ENCODE measurements at regions not wholly inside any gene's neighbourhood (a gene's known extent, or its start where the extent isn't known, plus 50 kb on each side); places are given as distances from the start of the nearest gene placed in this dataset.
A peak's percentile ranks its signal among the peaks of the same experiment; 100 is the strongest.

- H3K4me3 ChIP-seq (ENCODE audit: control insufficient read depth in 2 of 3, extremely low read depth in 1 of 3, insufficient read depth in 2 of 3, low read depth in 1 of 3, low read length in 3 of 3): peak overlapping the region in 2 of 3 experiments; percentile 42 to 48
- dilution Hi-C loops (cut with MboI; ENCODE audit: extremely low pct_ligation_motif_present, low sequenced_read_pairs): no loop called here
- peaks cover 50% of the 10 kb centered on the region for H3K4me1 ChIP-seq (ENCODE audit: control insufficient read depth, extremely low read depth, insufficient read depth, low read length)
- H3K27ac ChIP-seq (ENCODE audit: control insufficient read depth, insufficient read depth, low read length): peak overlapping the region; percentile 79
- no peaks in the 10 kb centered on the region for H4K20me1 ChIP-seq (ENCODE audit: control insufficient read depth, extremely low read depth, insufficient read depth, low read length)
- H2AFZ ChIP-seq (ENCODE audit: control insufficient read depth, low read length): no peak overlapping the region
- DNase-seq (ENCODE audit: low read depth, low spot score) (no peak), FAIRE-seq (no peak)
- H3K9me3 ChIP-seq (ENCODE audit: control insufficient read depth, low read depth, low read length): no peaks in the 10 kb centered on the region
- H3K36me3 ChIP-seq (ENCODE audit: control insufficient read depth in 2 of 2, extremely low read depth in 1 of 2, insufficient read depth in 2 of 2, low read length in 2 of 2): no peaks in the 10 kb centered on the region
- H3K79me2 ChIP-seq (ENCODE audit: control insufficient read depth, insufficient read depth, low read length): no peaks in the 10 kb centered on the region
- no peak for TF ChIP-seq EZH2 (IDR thresholded peaks at IDR 0.05; ENCODE audit: low read length)
- no peak for TF ChIP-seq CTCF (optimal IDR thresholded peaks at IDR 0.05 in 1 of 3, IDR thresholded peaks at IDR 0.05 in 1 of 3, conservative IDR thresholded peaks at IDR 0.05 in 1 of 3; ENCODE audit: extremely low read depth in 1 of 3, insufficient read depth in 2 of 3, low read length in 3 of 3)
- no peaks in the 10 kb centered on the region for H3K27me3 ChIP-seq (ENCODE audit: control insufficient read depth, extremely low read depth, insufficient read depth, low read length)
- H3K9me1 ChIP-seq (ENCODE audit: control insufficient read depth, extremely low read depth, insufficient read depth, low read length): no peaks in the 10 kb centered on the region
- peak overlapping the region; percentile 59 for H3K9ac ChIP-seq (ENCODE audit: control insufficient read depth, extremely low read depth, insufficient read depth, low read length)
- peak overlapping the region; percentile 79 for H3K4me2 ChIP-seq (ENCODE audit: control insufficient read depth, extremely low read depth, insufficient read depth, low read depth, low read length)
Observed at GRCh38 chr10:4243169-4243568, 458.2 kb upstream of the KLF6 start.

GRCh38 chr10:4242561-4243035 lies 457.6 kb upstream of the KLF6 start:
- Histone ChIP-seq H2AFZ (ENCODE audit: control insufficient read depth, low read length) (no peak overlapping the region), H3K4me1 (ENCODE audit: control insufficient read depth, extremely low read depth, insufficient read depth, low read length) (peaks cover 48% of the 10 kb centered on the region), H4K20me1 (ENCODE audit: control insufficient read depth, extremely low read depth, insufficient read depth, low read length) (no peaks in the 10 kb centered on the region), H3K4me2 (ENCODE audit: control insufficient read depth, extremely low read depth, insufficient read depth, low read depth, low read length) (peak overlapping the region; percentile 79), H3K9me1 (ENCODE audit: control insufficient read depth, extremely low read depth, insufficient read depth, low read length) (no peaks in the 10 kb centered on the region), H3K27ac (ENCODE audit: control insufficient read depth, insufficient read depth, low read length) (peak overlapping the region; percentile 79), H3K9me3 (ENCODE audit: control insufficient read depth, low read depth, low read length) (no peaks in the 10 kb centered on the region), H3K9ac (ENCODE audit: control insufficient read depth, extremely low read depth, insufficient read depth, low read length) (peak overlapping the region; percentile 59), H3K36me3 (ENCODE audit: control insufficient read depth in 2 of 2, extremely low read depth in 1 of 2, insufficient read depth in 2 of 2, low read length in 2 of 2) (no peaks in the 10 kb centered on the region), H3K27me3 (ENCODE audit: control insufficient read depth, extremely low read depth, insufficient read depth, low read length) (no peaks in the 10 kb centered on the region), H3K4me3 (ENCODE audit: control insufficient read depth in 2 of 3, extremely low read depth in 1 of 3, insufficient read depth in 2 of 3, low read depth in 1 of 3, low read length in 3 of 3) (peak overlapping the region; percentile 4 to 48 (median 42)), H3K79me2 (ENCODE audit: control insufficient read depth, insufficient read depth, low read length) (no peaks in the 10 kb centered on the region)
- dilution Hi-C loops (cut with MboI; ENCODE audit: extremely low pct_ligation_motif_present, low sequenced_read_pairs): no loop called here
- TF ChIP-seq EZH2 (IDR thresholded peaks at IDR 0.05; ENCODE audit: low read length) (no peak), CTCF (optimal IDR thresholded peaks at IDR 0.05 in 1 of 3, IDR thresholded peaks at IDR 0.05 in 1 of 3, conservative IDR thresholded peaks at IDR 0.05 in 1 of 3; ENCODE audit: extremely low read depth in 1 of 3, insufficient read depth in 2 of 3, low read length in 3 of 3) (no peak)
- FAIRE-seq (peak; percentile 62), DNase-seq (ENCODE audit: low read depth, low spot score) (no peak)

Measured in keratinocyte (primary cell).